Fibroblast of lung (primary cell): ENCODE measurements at regions not wholly inside any gene's neighbourhood (a gene's known extent, or its start where the extent isn't known, plus 50 kb on each side); places are given as distances from the start of the nearest gene placed in this dataset.

Experiments
- DNase-seq, 2 donors: peaks; one replicate each; pipeline versions ENCODE4 v3.0.0 to v3.0.0-alpha.2; 2010; ENCODE audit warnings: low read depth in 2 of 2
- H2AFZ ChIP-seq: 2 replicates; pipeline ENCODE4 v1.5.1; 2012; ENCODE audit warnings: low read length, control low read depth, inconsistent platforms
- H3K27ac ChIP-seq: 2 replicates; pipeline ENCODE4 v1.5.1; 2011; ENCODE audit warnings: low read length, control low read depth; ENCODE audit not compliant: insufficient read depth
- H3K27me3 ChIP-seq: 2 replicates; pipeline ENCODE4 v1.5.1; 2011; ENCODE audit warnings: mild to moderate bottlenecking, low read length; ENCODE audit not compliant: control insufficient read depth, insufficient read depth
- H3K36me3 ChIP-seq: 2 replicates; pipeline ENCODE4 v1.5.1; 2011; ENCODE audit warnings: low read length; ENCODE audit not compliant: control insufficient read depth, insufficient read depth
- H3K4me1 ChIP-seq: 2 replicates; pipeline ENCODE4 v1.5.1; 2011; ENCODE audit warnings: low read length; ENCODE audit not compliant: control insufficient read depth, insufficient read depth; ENCODE audit errors: extremely low read depth
- H3K4me2 ChIP-seq: 2 replicates; pipeline ENCODE4 v1.5.1; 2011; ENCODE audit warnings: low read length, control low read depth; ENCODE audit not compliant: insufficient read depth; ENCODE audit errors: extremely low read depth
- H3K4me3 ChIP-seq, 4 experiments: fragments of 200-600 bp in 1 of 4; sonication (generic) in 1 of 4; replicated peaks in 1 of 4; 2 replicates each; pipeline ENCODE4 v1.5.1; 2011 to 2016; ENCODE audit warnings: low read length in 4 of 4, low read depth in 3 of 4, mild to moderate bottlenecking in 3 of 4, control low read depth in 2 of 4, inconsistent platforms in 1 of 4, mixed read lengths in 1 of 4; ENCODE audit not compliant: insufficient read depth in 1 of 4; ENCODE audit errors: control extremely low read depth in 1 of 4
- H3K79me2 ChIP-seq: 2 replicates; pipeline ENCODE4 v1.5.1; 2012; ENCODE audit warnings: mild to moderate bottlenecking, low read length, inconsistent platforms; ENCODE audit not compliant: control insufficient read depth, insufficient read depth
- H3K9ac ChIP-seq: 2 replicates; pipeline ENCODE4 v1.5.1; 2011; ENCODE audit warnings: mild to moderate bottlenecking, low read length, control low read depth; ENCODE audit not compliant: insufficient read depth
- H3K9me3 ChIP-seq: 2 replicates; pipeline ENCODE4 v1.5.1; 2012; ENCODE audit warnings: low read depth, low read length; ENCODE audit not compliant: control insufficient read depth, insufficient read depth
- H4K20me1 ChIP-seq: 2 replicates; pipeline ENCODE4 v1.5.1; 2011; ENCODE audit warnings: low read length; ENCODE audit not compliant: control insufficient read depth, insufficient read depth; ENCODE audit errors: extremely low read depth
- CTCF ChIP-seq, 2 donors: IDR thresholded peaks in 1 of 2; conservative IDR thresholded peaks in 1 of 2; 1 replicate in 1 of 2; 2 replicates in 1 of 2; pipeline ENCODE4 v1.5.1; 2011 to 2012; ENCODE audit warnings: low read length in 2 of 2, control low read depth in 1 of 2, inconsistent platforms in 1 of 2, low read depth in 1 of 2, mild to moderate bottlenecking in 1 of 2
- EZH2 ChIP-seq: IDR thresholded peaks from 2 replicates; pipeline ENCODE4 v1.5.1; 2012; ENCODE audit warnings: low read length, control low read depth, mild to moderate bottlenecking; ENCODE audit errors: missing control alignments

GRCh38 chr14:87094913-87095312, 898.1 kb downstream of the GALC start:
- Histone ChIP-seq H3K9ac (no peak overlapping the region), H4K20me1 (no peaks in the 10 kb centered on the region), H3K36me3 (no peaks in the 10 kb centered on the region), H3K9me3 (no peaks in the 10 kb centered on the region), H3K4me3 (no peak overlapping the region), H3K79me2 (no peaks in the 10 kb centered on the region), H3K27me3 (no peaks in the 10 kb centered on the region), H3K4me1 (no peaks in the 10 kb centered on the region), H3K27ac (no peak overlapping the region), H3K4me2 (no peak overlapping the region), H2AFZ (no peak overlapping the region)
- TF ChIP-seq EZH2 (no peak), CTCF (conservative IDR thresholded peaks at IDR 0.05 in 1 of 2, IDR thresholded peaks at IDR 0.05 in 1 of 2; ENCODE audit: low read depth in 1 of 2, low read length in 2 of 2) (no peak)
- peak in 1 of 2 donors; percentile 28 for DNase-seq

GRCh38 chr14:87088588-87088987, 904.4 kb downstream of the GALC start:
- Histone ChIP-seq H4K20me1 (no peaks in the 10 kb centered on the region), H3K4me1 (no peaks in the 10 kb centered on the region), H3K27ac (no peak overlapping the region), H3K4me2 (no peak overlapping the region), H3K9me3 (no peaks in the 10 kb centered on the region), H3K36me3 (no peaks in the 10 kb centered on the region), H2AFZ (no peak overlapping the region), H3K9ac (no peak overlapping the region), H3K4me3 (no peak overlapping the region), H3K79me2 (no peaks in the 10 kb centered on the region), H3K27me3 (no peaks in the 10 kb centered on the region)
- no peak for TF ChIP-seq EZH2
- no peak for TF ChIP-seq CTCF (conservative IDR thresholded peaks at IDR 0.05 in 1 of 2, IDR thresholded peaks at IDR 0.05 in 1 of 2; ENCODE audit: low read depth in 1 of 2, low read length in 2 of 2)
- no peak for DNase-seq

- H3K79me2 ChIP-seq: no peaks in the 10 kb centered on the region
- H3K4me3 ChIP-seq: no peak overlapping the region
- no peaks in the 10 kb centered on the region for H4K20me1 ChIP-seq
- no peaks in the 10 kb centered on the region for H3K27me3 ChIP-seq
- H3K36me3 ChIP-seq: no peaks in the 10 kb centered on the region
- no peak for DNase-seq
- TF ChIP-seq EZH2 (no peak), CTCF (conservative IDR thresholded peaks at IDR 0.05 in 1 of 2, IDR thresholded peaks at IDR 0.05 in 1 of 2; ENCODE audit: low read depth in 1 of 2, low read length in 2 of 2) (no peak)
- H3K27ac ChIP-seq: no peak overlapping the region
- H3K9ac ChIP-seq: no peak overlapping the region
- H3K9me3 ChIP-seq: no peaks in the 10 kb centered on the region
- H3K4me2 ChIP-seq: no peak overlapping the region
- no peaks in the 10 kb centered on the region for H3K4me1 ChIP-seq
- no peak overlapping the region for H2AFZ ChIP-seq
Observed at GRCh38 chr14:87087881-87088280, 905.1 kb downstream of the GALC start.
